Nephron progenitor cell (in vitro differentiated cells): ENCODE measurements at regions not wholly inside any gene's neighbourhood (a gene's known extent, or its start where the extent isn't known, plus 50 kb on each side); places are given as distances from the start of the nearest gene placed in this dataset.
"Not testable (repeated sequence)": the region's sequence is repeated elsewhere in the genome, so short reads cannot be mapped to it uniquely, and the experiment has no call there.

Source experiments
- DNase-seq: peaks from one replicate; pipeline ENCODE4 v3.0.0; 2021
- H3K27ac Mint-ChIP-seq: 2 replicates; pipeline ENCODE4 v1.8.0; 2021; ENCODE audit warnings: mild to moderate bottlenecking, moderate library complexity, mixed read lengths
- H3K27me3 Mint-ChIP-seq: 2 replicates; pipeline ENCODE4 v1.8.0; 2021; ENCODE audit warnings: mild to moderate bottlenecking, low read depth, mixed read lengths; ENCODE audit not compliant: poor library complexity
- H3K36me3 Mint-ChIP-seq: 2 replicates; pipeline ENCODE4 v1.8.0; 2021; ENCODE audit warnings: low read depth, mixed read lengths
- H3K4me1 Mint-ChIP-seq: 2 replicates; pipeline ENCODE4 v1.8.0; 2021; ENCODE audit warnings: mixed read lengths
- H3K4me3 Mint-ChIP-seq: 2 replicates; pipeline ENCODE4 v1.8.0; 2021; ENCODE audit warnings: mild to moderate bottlenecking, moderate library complexity, mixed read lengths
- H3K9me3 Mint-ChIP-seq: 2 replicates; pipeline ENCODE4 v1.8.0; 2021; ENCODE audit warnings: mild to moderate bottlenecking, moderate library complexity, mixed read lengths
- CTCF ChIP-seq: fragments of 200-600 bp; sonication (generic); IDR thresholded peaks from 2 replicates; pipeline ENCODE4 v1.5.0; 2021; ENCODE audit warnings: antibody characterized with exemption

- Mint-ChIP-seq H3K9me3 (peaks cover 13% of the 10 kb centered on the region), H3K36me3 (no peaks in the 10 kb centered on the region), H3K27me3 (no peaks in the 10 kb centered on the region), H3K27ac (peak overlapping the region; percentile 67), H3K4me3 (peak overlapping the region; percentile 66), H3K4me1 (peaks cover 87% of the 10 kb centered on the region)
- peak; percentile 95 for TF ChIP-seq CTCF
- peak; percentile 71 for DNase-seq
Observed at GRCh38 chr18:76709659-76710645, 112.4 kb upstream of the ZNF236 start.

GRCh38 chr18:76708722-76709353, 113.5 kb upstream of the ZNF236 start:
- no peak overlapping the region for H3K4me3 Mint-ChIP-seq
- peaks cover 79% of the 10 kb centered on the region for H3K4me1 Mint-ChIP-seq
- no peak for TF ChIP-seq CTCF
- no peak for DNase-seq
- peaks cover 12% of the 10 kb centered on the region for H3K9me3 Mint-ChIP-seq
- H3K27ac Mint-ChIP-seq: peak overlapping the region; percentile 98
- H3K36me3 Mint-ChIP-seq: no peaks in the 10 kb centered on the region
- no peaks in the 10 kb centered on the region for H3K27me3 Mint-ChIP-seq

- Mint-ChIP-seq H3K36me3 (no peaks in the 10 kb centered on the region), H3K27ac (peak overlapping the region; percentile 98), H3K27me3 (no peaks in the 10 kb centered on the region), H3K4me1 (peaks cover 76% of the 10 kb centered on the region), H3K9me3 (peaks cover 14% of the 10 kb centered on the region), H3K4me3 (no peak overlapping the region)
- TF ChIP-seq CTCF: no peak
- DNase-seq: peak; percentile 19
Observed at GRCh38 chr18:76708071-76708721, 114.2 kb upstream of the ZNF236 start.

- Mint-ChIP-seq H3K27me3 (no peaks in the 10 kb centered on the region), H3K36me3 (no peaks in the 10 kb centered on the region), H3K4me1 (peaks cover 70% of the 10 kb centered on the region), H3K9me3 (peaks cover 13% of the 10 kb centered on the region), H3K4me3 (peak overlapping the region; percentile 60), H3K27ac (peak overlapping the region; percentile 98)
- no peak for DNase-seq
- TF ChIP-seq CTCF: no peak
Observed at GRCh38 chr18:76707534-76707933, 114.8 kb upstream of the ZNF236 start.

GRCh38 chr18:76704589-76704988, 117.8 kb upstream of the ZNF236 start:
- not testable (repeated sequence) for H3K36me3 Mint-ChIP-seq, H3K27ac Mint-ChIP-seq, H3K4me3 Mint-ChIP-seq, H3K27me3 Mint-ChIP-seq, DNase-seq
- H3K9me3 Mint-ChIP-seq: peaks cover 15% of the 10 kb centered on the region
- peaks cover 49% of the 10 kb centered on the region for H3K4me1 Mint-ChIP-seq

GRCh38 chr18:76699923-76700322, 122.4 kb upstream of the ZNF236 start:
- Mint-ChIP-seq H3K36me3 (no peaks in the 10 kb centered on the region), H3K4me3 (no peak overlapping the region), H3K27me3 (no peaks in the 10 kb centered on the region), H3K9me3 (peaks cover 14% of the 10 kb centered on the region), H3K4me1 (peaks cover 34% of the 10 kb centered on the region), H3K27ac (no peak overlapping the region)
- DNase-seq: no peak
- TF ChIP-seq CTCF: no peak
